ENCODE measurements at regions not wholly inside any gene's neighbourhood (a gene's known extent, or its start where the extent isn't known, plus 50 kb on each side); places are given as distances from the start of the nearest gene placed in this dataset.

- no peak for TF ChIP-seq HDAC6 (IDR thresholded peaks at IDR 0.05; ENCODE audit: unreplicated experiment)
Measured at GRCh38 chr10:121417298-121417697, 180.9 kb downstream of the FGFR2 start (continued).

DNA sequence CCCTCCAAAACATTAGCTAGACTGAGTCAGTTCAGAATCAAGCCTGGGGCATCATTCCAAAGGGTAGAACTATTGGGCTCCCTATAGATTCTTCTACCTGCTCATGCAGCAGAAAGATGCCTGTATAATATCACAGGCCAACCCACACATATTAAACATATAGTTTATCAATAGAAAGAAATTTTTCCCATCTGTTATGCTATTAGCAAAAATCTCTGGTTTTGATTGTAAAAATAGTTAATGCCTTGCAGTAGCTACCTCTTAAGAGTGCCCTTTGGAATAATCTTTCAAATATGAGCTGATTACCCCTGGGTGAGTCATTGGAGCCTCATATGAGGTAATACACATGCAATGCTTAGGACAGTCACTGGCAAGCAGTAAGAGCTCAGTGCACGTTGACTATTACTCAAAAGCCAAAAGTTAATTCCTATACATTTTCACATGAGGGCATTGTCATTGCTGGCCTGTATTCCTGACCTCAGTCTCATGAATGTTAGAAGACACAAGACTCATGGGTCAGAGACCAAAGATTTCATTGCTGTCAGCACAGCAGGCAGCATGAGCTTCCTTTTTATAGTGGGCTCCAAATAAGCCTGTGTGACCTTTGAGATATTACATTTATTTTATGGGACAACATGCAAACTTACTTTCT is 180.0 kb downstream of the FGFR2 start:
- CTCF ChIA-PET, result no interaction called here
- no TSS peak for BruUV-seq (replicated peaks)
- no peaks in the 10 kb centered on the region for H3K9me3 ChIP-seq (replicated peaks; ENCODE audit: control insufficient read depth, insufficient read depth, low read length)
- FAIRE-seq (no peak), ATAC-seq (no peak), DNase-seq (ENCODE audit: low read depth, low spot score) (no peak)
- H3K27me3 ChIP-seq (replicated peaks in 1 of 2; ENCODE audit: control insufficient read depth in 2 of 2, insufficient read depth in 2 of 2, low read length in 1 of 2), result peaks cover 0 to 2% of the 10 kb centered on the region in 2 experiments; a peak in 1 of 4 replicates
- intact Hi-C loops (cut with micrococcal nuclease; ENCODE audit: unreplicated experiment), result no loop called here
- no peak overlapping the region for H3K4me2 ChIP-seq (ENCODE audit: control insufficient read depth, insufficient read depth)
- SMC1A ChIA-PET (ENCODE audit: uncharacterized antibody, unreplicated experiment), result interaction anchor here (0.6 to 0.9 kb wide), 2 partner anchors 32 to 173 kb away, joined by 3 read pairs; no protein-coding TSS in a partner anchor
- POLR2A ChIA-PET, result no interaction called here
- TF ChIP-seq RBBP5 (conservative IDR thresholded peaks at IDR 0.05) (no peak), PBX3 (IDR thresholded peaks at IDR 0.05; ENCODE audit: insufficient replicate concordance, low read depth, low read length) (no peak), TCF3 (IDR thresholded peaks at IDR 0.05; ENCODE audit: borderline replicate concordance, insufficient read depth, low read depth, low read length) (no peak)
- H3K4me3 ChIP-seq, result no peak overlapping the region
- no peak overlapping the region for H3K27ac ChIP-seq (ENCODE audit: control insufficient read depth, insufficient read depth)
- H4K20me1 ChIP-seq (ENCODE audit: control insufficient read depth, insufficient read depth), result no peaks in the 10 kb centered on the region
- no peak overlapping the region for H2AFZ ChIP-seq (ENCODE audit: control insufficient read depth, low read depth, low read length)
- H3K36me3 ChIP-seq (ENCODE audit: control insufficient read depth in 2 of 2, insufficient read depth in 2 of 2, low read length in 1 of 2), result no peaks in the 10 kb centered on the region
- in situ Hi-C loops (cut with MboI), result no loop called here
- no peak overlapping the region for H3K9ac ChIP-seq (ENCODE audit: control insufficient read depth, insufficient read depth, low read length)
- H3K4me1 ChIP-seq (ENCODE audit: control insufficient read depth, insufficient read depth, low read length), result no peaks in the 10 kb centered on the region
- RAD21 ChIA-PET (ENCODE audit: unreplicated experiment), result no interaction called here
- H3K79me2 ChIP-seq (ENCODE audit: control insufficient read depth, insufficient read depth, low read length), result no peaks in the 10 kb centered on the region
- WGBS (ENCODE audit: insufficient coverage, insufficient replicate concordance, low lambda C conversion rate, missing lambda C conversion rate), result 0% methylated on average over 1 of the region's 1 CpG

DNA sequence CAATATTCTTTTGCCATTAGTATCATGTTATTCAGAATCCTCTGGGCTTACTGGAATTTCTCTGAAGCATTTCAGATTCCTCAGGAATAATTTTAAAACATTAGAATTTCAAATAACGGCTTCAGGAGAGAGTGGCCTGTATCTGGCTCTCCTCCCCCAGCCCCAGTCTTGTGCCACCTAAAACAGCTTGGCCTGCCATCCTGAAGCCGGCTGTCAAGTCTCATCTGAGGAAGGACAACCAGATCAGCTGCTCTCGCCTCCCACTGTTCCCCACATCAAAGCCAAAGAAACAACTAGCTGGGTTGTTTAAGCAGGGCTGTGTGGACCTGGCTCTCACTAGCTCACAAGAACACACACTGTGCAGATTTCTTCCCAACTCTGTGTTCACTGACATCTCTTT is 178.2 kb downstream of the FGFR2 start:
- 0% methylated on average over 3 of the region's 3 CpGs for WGBS (ENCODE audit: insufficient coverage, insufficient replicate concordance, low lambda C conversion rate, missing lambda C conversion rate)
- H3K36me3 ChIP-seq (ENCODE audit: control insufficient read depth in 2 of 2, insufficient read depth in 2 of 2, low read length in 1 of 2), result no peaks in the 10 kb centered on the region
- no peak overlapping the region for H3K27ac ChIP-seq (ENCODE audit: control insufficient read depth, insufficient read depth)
- in situ Hi-C loops (cut with MboI), result no loop called here
- H3K4me1 ChIP-seq (ENCODE audit: control insufficient read depth, insufficient read depth, low read length), result no peaks in the 10 kb centered on the region
- no peak for ATAC-seq
- no peak for FAIRE-seq
- ChIA-PET RAD21 (ENCODE audit: unreplicated experiment) (no interaction called here), POLR2A (no interaction called here), CTCF (no interaction called here), SMC1A (ENCODE audit: uncharacterized antibody, unreplicated experiment) (no interaction called here)
- H4K20me1 ChIP-seq (ENCODE audit: control insufficient read depth, insufficient read depth), result no peaks in the 10 kb centered on the region
- no peak overlapping the region for H3K4me2 ChIP-seq (ENCODE audit: control insufficient read depth, insufficient read depth)
- H3K4me3 ChIP-seq, result no peak overlapping the region
- H3K27me3 ChIP-seq (replicated peaks in 1 of 2; ENCODE audit: control insufficient read depth in 2 of 2, insufficient read depth in 2 of 2, low read length in 1 of 2), result peaks cover 0 to 2% of the 10 kb centered on the region in 2 experiments; a peak in 1 of 4 replicates
- H3K9me3 ChIP-seq (replicated peaks; ENCODE audit: control insufficient read depth, insufficient read depth, low read length), result no peaks in the 10 kb centered on the region
- no peak for DNase-seq (ENCODE audit: low read depth, low spot score)
- H3K79me2 ChIP-seq (ENCODE audit: control insufficient read depth, insufficient read depth, low read length), result no peaks in the 10 kb centered on the region
- TF ChIP-seq JUND (IDR thresholded peaks at IDR 0.05; ENCODE audit: low read depth, low read length), result no peak
- H2AFZ ChIP-seq (ENCODE audit: control insufficient read depth, low read depth, low read length), result no peak overlapping the region
- no peak overlapping the region for H3K9ac ChIP-seq (ENCODE audit: control insufficient read depth, insufficient read depth, low read length)
- intact Hi-C loops (cut with micrococcal nuclease; ENCODE audit: unreplicated experiment), result no loop called here
- BruUV-seq (replicated peaks), result no TSS peak

Data from GM12878 (cell line).